Left lung (tissue), 4 donors: ENCODE measurements at regions not wholly inside any gene's neighbourhood (a gene's known extent, or its start where the extent isn't known, plus 50 kb on each side); places are given as distances from the start of the nearest gene placed in this dataset.

ENCODE experiments used
- ATAC-seq: fragments of 200-7000 bp; cut with Tn5 transposase; one replicate; pipeline ENCODE4 v1.9.1; 2020; ENCODE audit warnings: moderate library complexity
- DNase-seq, 4 donors: peaks; one replicate each; pipeline ENCODE4 v3.0.0-alpha.2; 2013 to 2020
- H3K27ac ChIP-seq, 2 donors: fragments of 200-600 bp; sonication (generic) in 1 of 2; one replicate each; pipeline versions ENCODE4 v1.5.0 to v1.8.0; 2020 to 2021
- H3K27me3 ChIP-seq, 2 donors: fragments of 200-600 bp; sonication (generic) in 1 of 2; one replicate each; pipeline versions ENCODE4 v1.5.0 to v1.8.0; 2020 to 2021
- H3K36me3 ChIP-seq, 2 donors: fragments of 200-600 bp; sonication (generic) in 1 of 2; one replicate each; pipeline versions ENCODE4 v1.5.0 to v1.8.0; 2020 to 2021
- H3K4me1 ChIP-seq, 2 donors: fragments of 200-600 bp; one replicate each; pipeline ENCODE4 v1.8.0; 2021
- H3K4me3 ChIP-seq, 2 donors: fragments of 200-600 bp; sonication (generic) in 1 of 2; one replicate each; pipeline versions ENCODE4 v1.5.0 to v1.8.0; 2020 to 2021; ENCODE audit warnings: mild to moderate bottlenecking in 1 of 2
- H3K9me3 ChIP-seq, 2 donors: fragments of 200-600 bp; sonication (generic) in 1 of 2; one replicate each; pipeline versions ENCODE4 v1.5.0 to v1.8.0; 2020 to 2021
- intact Hi-C, 2 donors: fragments of 100-400 bp; cut with DNase I; formaldehyde crosslinking; loops; one replicate each; pipeline versions ENCODE4 v1.11.2 to v1.14.2; 2022
- TF ChIP-seq, protein P1 (sequence below), 2 donors: fragments of 200-600 bp; sonication (generic) in 1 of 2; IDR thresholded peaks; one replicate each; pipeline versions ENCODE4 v1.5.0 to v1.8.0; 2021; ENCODE audit warnings: antibody characterized with exemption in 2 of 2
- donor health status: DM: no; HTN: yes; CAD: no.
- donor health status: DM: no; HTN: no; CAD: no.

DNA sequence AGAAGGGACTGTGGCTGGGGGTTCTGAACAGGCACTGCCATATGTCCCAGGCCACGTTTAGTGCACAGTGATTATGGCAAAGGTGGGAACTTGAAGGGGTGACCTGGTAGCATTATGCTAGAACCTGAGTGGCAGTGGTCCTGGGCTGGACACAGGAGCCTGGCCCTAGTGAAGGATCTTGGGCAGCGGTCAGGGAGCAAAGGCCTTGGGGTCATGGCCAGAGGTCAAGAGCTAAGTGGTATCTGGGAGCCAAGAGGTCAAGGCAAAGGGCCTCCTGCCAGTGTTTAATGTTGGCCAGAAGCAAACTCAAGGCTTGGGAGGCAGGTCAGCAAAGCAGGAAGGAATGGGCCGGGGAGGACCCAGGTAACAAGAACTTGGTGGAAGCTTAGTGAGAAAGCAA, 254.5 kb downstream of the CDH26 start:
- no peak overlapping the region for H3K27ac ChIP-seq
- ATAC-seq = no peak
- no peak for DNase-seq
- H3K4me1 ChIP-seq = no peaks in the 10 kb centered on the region
- TF ChIP-seq, protein P1, sequence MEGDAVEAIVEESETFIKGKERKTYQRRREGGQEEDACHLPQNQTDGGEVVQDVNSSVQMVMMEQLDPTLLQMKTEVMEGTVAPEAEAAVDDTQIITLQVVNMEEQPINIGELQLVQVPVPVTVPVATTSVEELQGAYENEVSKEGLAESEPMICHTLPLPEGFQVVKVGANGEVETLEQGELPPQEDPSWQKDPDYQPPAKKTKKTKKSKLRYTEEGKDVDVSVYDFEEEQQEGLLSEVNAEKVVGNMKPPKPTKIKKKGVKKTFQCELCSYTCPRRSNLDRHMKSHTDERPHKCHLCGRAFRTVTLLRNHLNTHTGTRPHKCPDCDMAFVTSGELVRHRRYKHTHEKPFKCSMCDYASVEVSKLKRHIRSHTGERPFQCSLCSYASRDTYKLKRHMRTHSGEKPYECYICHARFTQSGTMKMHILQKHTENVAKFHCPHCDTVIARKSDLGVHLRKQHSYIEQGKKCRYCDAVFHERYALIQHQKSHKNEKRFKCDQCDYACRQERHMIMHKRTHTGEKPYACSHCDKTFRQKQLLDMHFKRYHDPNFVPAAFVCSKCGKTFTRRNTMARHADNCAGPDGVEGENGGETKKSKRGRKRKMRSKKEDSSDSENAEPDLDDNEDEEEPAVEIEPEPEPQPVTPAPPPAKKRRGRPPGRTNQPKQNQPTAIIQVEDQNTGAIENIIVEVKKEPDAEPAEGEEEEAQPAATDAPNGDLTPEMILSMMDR (IDR thresholded peaks at IDR 0.05) = no peak
- H3K36me3 ChIP-seq = no peaks in the 10 kb centered on the region
- H3K9me3 ChIP-seq = no peaks in the 10 kb centered on the region
- H3K4me3 ChIP-seq = no peak overlapping the region
- peaks cover 0 to 4% of the 10 kb centered on the region in 2 donors for H3K27me3 ChIP-seq
- intact Hi-C loops = no loop called here

DNA sequence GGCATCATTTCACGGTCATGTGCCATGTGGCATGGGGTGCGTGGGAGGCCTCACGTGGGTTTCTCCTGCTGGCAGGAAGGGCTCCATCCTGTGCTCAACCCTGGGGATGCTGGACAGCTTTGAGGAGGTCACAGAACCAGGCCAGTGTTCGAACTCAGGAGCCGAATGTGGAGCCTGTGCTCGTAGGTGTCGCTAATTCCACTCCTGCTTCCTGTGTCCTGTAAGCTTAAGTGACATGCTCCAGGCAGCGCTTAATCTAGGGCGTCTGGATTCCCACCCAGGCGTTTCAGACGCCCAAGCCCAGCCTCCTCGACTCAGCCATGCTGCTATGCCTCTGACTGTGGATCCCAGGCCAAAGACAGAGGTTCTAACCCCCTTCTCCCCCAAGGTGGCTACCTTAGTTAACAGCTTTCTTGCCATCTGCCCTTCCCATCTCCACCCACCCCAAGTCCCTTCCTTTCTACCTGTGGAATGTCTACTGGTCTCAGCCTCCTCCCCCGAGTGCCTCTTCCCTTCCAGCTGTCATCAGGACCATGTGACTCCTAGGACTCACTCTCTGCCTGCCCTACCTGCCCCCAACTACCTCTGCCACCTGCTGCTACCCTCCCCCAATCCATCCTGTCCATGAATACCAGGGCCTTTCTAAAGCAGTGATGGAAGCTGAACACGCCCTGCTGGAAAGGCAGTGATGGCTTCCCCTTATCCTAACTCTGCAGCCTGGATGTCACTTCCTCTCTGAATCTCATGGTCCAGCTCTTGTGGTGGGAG, 255.1 kb downstream of the CDH26 start:
- TF ChIP-seq, protein P1 (IDR thresholded peaks at IDR 0.05) = no peak
- intact Hi-C loops = no loop called here
- no peak overlapping the region for H3K4me3 ChIP-seq
- H3K27ac ChIP-seq = no peak overlapping the region
- no peak for DNase-seq
- ATAC-seq = no peak
- peaks cover 0 to 4% of the 10 kb centered on the region in 2 donors for H3K27me3 ChIP-seq
- no peaks in the 10 kb centered on the region for H3K4me1 ChIP-seq
- H3K9me3 ChIP-seq = no peaks in the 10 kb centered on the region
- no peaks in the 10 kb centered on the region for H3K36me3 ChIP-seq

DNA sequence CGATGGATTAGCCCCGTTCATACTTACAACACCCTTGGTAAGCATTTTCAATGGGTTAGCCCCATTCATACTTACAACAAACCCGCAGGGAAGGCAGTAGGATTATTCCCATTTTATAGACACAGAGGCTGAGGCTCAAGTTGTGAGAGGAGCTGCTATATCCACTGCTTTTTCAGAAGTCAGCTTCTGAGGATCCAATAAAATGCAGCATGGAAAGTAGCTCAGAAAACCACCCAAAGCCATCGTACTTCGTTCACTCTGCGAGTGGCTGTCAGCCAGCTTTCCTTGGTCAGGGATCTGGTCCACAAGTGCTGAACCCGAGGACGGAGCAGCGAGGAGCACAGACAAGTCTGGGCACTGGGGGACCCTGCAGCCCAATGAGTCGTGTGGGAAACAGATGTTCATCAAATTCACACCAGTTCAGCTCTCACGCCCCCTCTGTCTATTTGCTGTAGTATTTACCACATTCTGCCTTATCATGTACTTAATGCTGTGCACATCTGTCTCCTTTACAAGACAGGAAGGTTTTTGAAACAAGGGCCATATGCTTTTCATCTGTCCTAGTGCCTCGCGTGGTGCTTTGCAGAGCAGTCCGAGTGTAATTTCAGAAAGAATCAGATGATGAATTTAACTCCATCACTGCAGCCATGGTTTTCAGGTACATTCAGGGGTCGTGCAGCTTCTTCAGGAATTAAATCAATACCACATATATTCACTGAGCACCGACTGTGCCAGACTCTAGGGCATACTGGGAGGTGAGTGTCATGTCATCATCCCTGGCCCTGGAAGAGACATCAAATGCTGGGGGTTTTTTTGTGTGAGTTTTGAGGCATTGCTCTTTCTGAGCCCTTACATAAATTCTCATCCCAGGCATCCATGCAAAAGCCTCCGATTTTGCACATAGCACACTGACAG, 256.9 kb downstream of the CDH26 start:
- TF ChIP-seq, protein P1 (IDR thresholded peaks at IDR 0.05) = no peak
- H3K4me3 ChIP-seq = no peak overlapping the region
- peak in 2 of 4 donors; percentile 25 to 39 for DNase-seq
- H3K36me3 ChIP-seq = no peaks in the 10 kb centered on the region
- ATAC-seq = no peak
- peaks cover 0 to 4% of the 10 kb centered on the region in 2 donors for H3K27me3 ChIP-seq
- H3K9me3 ChIP-seq = no peaks in the 10 kb centered on the region
- H3K27ac ChIP-seq = no peak overlapping the region
- intact Hi-C loops = no loop called here
- H3K4me1 ChIP-seq = no peaks in the 10 kb centered on the region

DNA sequence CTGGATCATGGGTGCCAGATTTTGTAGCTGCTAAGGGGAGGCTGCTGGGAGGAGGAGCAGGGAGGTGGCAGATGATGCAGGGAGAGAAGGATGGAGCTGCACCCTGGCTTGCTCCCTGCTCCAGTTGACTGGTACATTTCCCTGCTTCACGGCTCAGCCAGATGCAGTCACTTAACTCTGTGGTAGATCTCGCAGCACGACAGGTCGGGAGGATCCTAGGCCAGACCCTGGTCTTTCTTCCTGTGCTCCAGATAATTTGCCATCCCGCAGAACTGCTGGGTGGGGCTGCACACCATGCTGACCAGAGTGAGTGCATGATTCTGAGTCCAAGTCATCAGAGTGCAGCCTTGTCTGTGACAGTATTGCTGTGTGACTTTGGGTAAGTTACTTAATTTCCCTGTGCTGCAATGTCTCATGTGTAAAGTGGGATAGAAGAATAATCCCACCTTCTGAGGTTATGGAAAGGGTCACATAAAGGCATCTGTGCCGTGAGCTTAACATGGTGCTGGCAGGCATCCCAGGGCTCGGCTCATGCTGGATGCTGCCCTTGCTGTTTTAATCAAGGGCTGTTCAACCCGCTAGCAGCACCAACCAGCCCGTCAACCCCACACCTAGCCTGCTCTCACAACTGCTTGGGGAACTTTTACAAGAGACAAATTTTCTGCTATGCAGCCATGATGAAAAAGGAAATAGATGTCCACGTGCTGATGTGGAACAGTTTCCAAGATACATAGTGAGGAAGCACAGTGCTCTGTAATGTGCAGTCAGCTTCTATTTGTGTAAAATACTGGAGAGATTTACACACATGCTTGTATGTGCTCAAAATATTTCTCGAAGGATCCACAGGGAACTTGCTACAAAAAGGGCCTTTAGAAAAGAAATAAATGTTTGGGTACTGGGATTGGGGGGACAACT, 257.9 kb downstream of the CDH26 start:
- H3K4me1 ChIP-seq = no peaks in the 10 kb centered on the region
- no peaks in the 10 kb centered on the region for H3K36me3 ChIP-seq
- intact Hi-C loops = no loop called here
- H3K9me3 ChIP-seq = no peaks in the 10 kb centered on the region
- no peak overlapping the region for H3K4me3 ChIP-seq
- no peak for DNase-seq
- no peaks in the 10 kb centered on the region for H3K27me3 ChIP-seq
- ATAC-seq = no peak
- H3K27ac ChIP-seq = no peak overlapping the region
- TF ChIP-seq, protein P1 (IDR thresholded peaks at IDR 0.05) = no peak
